ENCODE measurements at regions not wholly inside any gene's neighbourhood (a gene's known extent, or its start where the extent isn't known, plus 50 kb on each side); places are given as distances from the start of the nearest gene placed in this dataset.
A peak's percentile ranks its signal among the peaks of the same experiment; 100 is the strongest.

GRCh38 chr2:79250656-79251055 lies 91.1 kb upstream of the REG3A start:
- DNase-seq (ENCODE audit: unreplicated experiment) = no peak
- POLR2A ChIA-PET = no interaction called here
- CTCF ChIA-PET = no interaction called here
- no peaks in the 10 kb centered on the region for H3K27me3 Mint-ChIP-seq (ENCODE audit: insufficient read depth, unreplicated experiment)
- intact Hi-C loops (cut with micrococcal nuclease) = no loop called here
- no peak overlapping the region for H3K4me3 Mint-ChIP-seq (ENCODE audit: unreplicated experiment)
- H3K27ac Mint-ChIP-seq (ENCODE audit: low read depth, unreplicated experiment) = no peak overlapping the region
- no peaks in the 10 kb centered on the region for H3K36me3 Mint-ChIP-seq (ENCODE audit: insufficient read depth, unreplicated experiment)
- peaks cover 18% of the 10 kb centered on the region for H3K9me3 Mint-ChIP-seq (ENCODE audit: unreplicated experiment)
- TF ChIP-seq, protein P1, sequence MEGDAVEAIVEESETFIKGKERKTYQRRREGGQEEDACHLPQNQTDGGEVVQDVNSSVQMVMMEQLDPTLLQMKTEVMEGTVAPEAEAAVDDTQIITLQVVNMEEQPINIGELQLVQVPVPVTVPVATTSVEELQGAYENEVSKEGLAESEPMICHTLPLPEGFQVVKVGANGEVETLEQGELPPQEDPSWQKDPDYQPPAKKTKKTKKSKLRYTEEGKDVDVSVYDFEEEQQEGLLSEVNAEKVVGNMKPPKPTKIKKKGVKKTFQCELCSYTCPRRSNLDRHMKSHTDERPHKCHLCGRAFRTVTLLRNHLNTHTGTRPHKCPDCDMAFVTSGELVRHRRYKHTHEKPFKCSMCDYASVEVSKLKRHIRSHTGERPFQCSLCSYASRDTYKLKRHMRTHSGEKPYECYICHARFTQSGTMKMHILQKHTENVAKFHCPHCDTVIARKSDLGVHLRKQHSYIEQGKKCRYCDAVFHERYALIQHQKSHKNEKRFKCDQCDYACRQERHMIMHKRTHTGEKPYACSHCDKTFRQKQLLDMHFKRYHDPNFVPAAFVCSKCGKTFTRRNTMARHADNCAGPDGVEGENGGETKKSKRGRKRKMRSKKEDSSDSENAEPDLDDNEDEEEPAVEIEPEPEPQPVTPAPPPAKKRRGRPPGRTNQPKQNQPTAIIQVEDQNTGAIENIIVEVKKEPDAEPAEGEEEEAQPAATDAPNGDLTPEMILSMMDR (IDR thresholded peaks at IDR 0.05; ENCODE audit: unreplicated experiment) = no peak
- no TSS peak for BruUV-seq (replicated peaks)
- no peaks in the 10 kb centered on the region for H3K4me1 Mint-ChIP-seq (ENCODE audit: insufficient read depth, unreplicated experiment)

DNA sequence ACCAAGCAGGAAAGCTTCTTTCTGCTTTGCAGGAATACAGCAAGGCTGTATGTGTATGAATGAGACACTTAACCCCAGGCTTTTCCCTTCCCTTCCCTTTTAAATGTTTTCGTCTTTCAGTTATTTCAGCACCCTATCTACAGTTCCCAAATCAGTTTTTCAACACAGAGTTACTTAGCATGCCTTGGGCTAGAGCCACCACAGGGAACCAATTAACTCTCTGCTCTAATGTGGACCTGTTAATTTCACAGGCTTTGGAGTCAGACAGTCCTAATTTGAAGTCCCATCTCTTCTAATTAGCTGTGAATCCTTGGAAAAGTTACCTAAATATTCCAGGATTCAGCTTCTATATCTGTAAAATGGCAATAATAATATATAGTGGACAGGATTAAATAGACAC lies 89.2 kb upstream of the REG3A start:
- CTCF ChIA-PET = interaction anchor here (1.2 to 1.3 kb wide), 2 partner anchors 14 to 29 kb away, joined by 3 to 4 read pairs; no protein-coding TSS in a partner anchor
- no peak overlapping the region for H3K27ac Mint-ChIP-seq (ENCODE audit: low read depth, unreplicated experiment)
- peaks cover 9% of the 10 kb centered on the region for H3K27me3 Mint-ChIP-seq (ENCODE audit: insufficient read depth, unreplicated experiment)
- intact Hi-C loops (cut with micrococcal nuclease) = no loop called here
- H3K9me3 Mint-ChIP-seq (ENCODE audit: unreplicated experiment) = peaks cover 18% of the 10 kb centered on the region
- H3K4me1 Mint-ChIP-seq (ENCODE audit: insufficient read depth, unreplicated experiment) = no peaks in the 10 kb centered on the region
- no peak for DNase-seq (ENCODE audit: unreplicated experiment)
- POLR2A ChIA-PET = no interaction called here
- H3K36me3 Mint-ChIP-seq (ENCODE audit: insufficient read depth, unreplicated experiment) = no peaks in the 10 kb centered on the region
- TF ChIP-seq, protein P1 (IDR thresholded peaks at IDR 0.05; ENCODE audit: unreplicated experiment) = no peak
- no TSS peak for BruUV-seq (replicated peaks)
- H3K4me3 Mint-ChIP-seq (ENCODE audit: unreplicated experiment) = no peak overlapping the region

DNA sequence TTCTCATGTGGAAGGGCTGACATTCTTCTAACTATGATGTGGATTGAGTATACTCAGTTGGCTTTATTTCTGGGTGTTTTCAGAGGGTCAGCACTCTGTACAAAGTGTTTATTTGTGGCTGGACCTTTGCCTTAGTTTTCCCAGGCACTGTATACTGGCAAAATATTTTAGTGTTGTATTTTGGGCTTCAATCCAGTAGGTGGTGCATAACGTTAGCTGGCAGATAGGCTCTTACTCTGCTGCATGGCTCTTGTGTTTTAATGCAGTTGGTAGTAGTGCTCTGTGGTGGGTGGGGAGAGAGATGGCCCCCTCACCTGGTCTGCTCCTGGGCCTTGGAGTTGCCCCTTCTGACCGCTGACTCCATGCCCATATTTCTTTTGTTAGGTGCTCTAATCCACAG lies 75.6 kb upstream of the REG3A start:
- BruUV-seq (replicated peaks) = no TSS peak
- intact Hi-C loops (cut with micrococcal nuclease) = loop anchor here (5.0 kb wide), 1 partner anchor 627 kb away; no protein-coding TSS in a partner anchor
- no peak for DNase-seq (ENCODE audit: unreplicated experiment)
- CTCF ChIA-PET = interaction anchor here (0.7 to 2.2 kb wide), 22 partner anchors 8 to 654 kb away, joined by 3 to 28 read pairs (median 4); no protein-coding TSS in a partner anchor
- POLR2A ChIA-PET = no interaction called here
- Mint-ChIP-seq H3K4me1 (ENCODE audit: insufficient read depth, unreplicated experiment) (no peaks in the 10 kb centered on the region), H3K36me3 (ENCODE audit: insufficient read depth, unreplicated experiment) (no peaks in the 10 kb centered on the region), H3K9me3 (ENCODE audit: unreplicated experiment) (no peaks in the 10 kb centered on the region), H3K27ac (ENCODE audit: low read depth, unreplicated experiment) (no peak overlapping the region), H3K4me3 (ENCODE audit: unreplicated experiment) (no peak overlapping the region), H3K27me3 (ENCODE audit: insufficient read depth, unreplicated experiment) (peaks cover 12% of the 10 kb centered on the region)
- TF ChIP-seq, protein P1 (IDR thresholded peaks at IDR 0.05; ENCODE audit: unreplicated experiment) = peak; percentile 29

DNA sequence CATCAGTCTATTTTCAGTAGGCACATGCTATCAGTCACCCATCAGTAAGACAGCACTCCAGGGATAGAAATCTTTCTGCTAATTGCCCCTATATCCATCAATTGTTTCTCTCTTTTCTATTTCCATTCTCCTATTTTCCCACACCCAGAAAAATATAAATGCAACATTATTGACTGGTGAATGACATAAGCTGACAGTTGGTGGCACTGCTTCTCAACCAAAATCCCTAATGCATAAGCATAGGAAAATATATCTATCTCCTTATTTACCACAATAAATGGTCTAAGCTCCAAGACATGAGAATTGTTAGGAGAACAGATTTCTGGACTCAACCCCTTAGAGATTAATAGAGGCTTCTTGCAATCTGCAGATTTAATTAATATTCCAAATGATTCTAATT lies 64.0 kb upstream of the REG3A start:
- POLR2A ChIA-PET = interaction anchor here (0.7 kb wide), 1 partner anchor 640 kb away, joined by 3 read pairs; no protein-coding TSS in a partner anchor

More for the DNA sequence above, 64.0 kb upstream of the REG3A start:
- CTCF ChIA-PET = interaction anchor here (0.5 to 3.4 kb wide), 8 partner anchors 170 to 637 kb away, joined by 3 to 22 read pairs (median 4); no protein-coding TSS in a partner anchor
- intact Hi-C loops (cut with micrococcal nuclease) = loop anchor here (1.0 kb wide), 1 partner anchor 632 kb away; no protein-coding TSS in a partner anchor
- H3K9me3 Mint-ChIP-seq (ENCODE audit: unreplicated experiment) = no peaks in the 10 kb centered on the region
- no peak for DNase-seq (ENCODE audit: unreplicated experiment)
- H3K27me3 Mint-ChIP-seq (ENCODE audit: insufficient read depth, unreplicated experiment) = peaks cover 15% of the 10 kb centered on the region
- TF ChIP-seq, protein P1 (IDR thresholded peaks at IDR 0.05; ENCODE audit: unreplicated experiment) = no peak
- H3K36me3 Mint-ChIP-seq (ENCODE audit: insufficient read depth, unreplicated experiment) = no peaks in the 10 kb centered on the region
- no peak overlapping the region for H3K27ac Mint-ChIP-seq (ENCODE audit: low read depth, unreplicated experiment)
- H3K4me3 Mint-ChIP-seq (ENCODE audit: unreplicated experiment) = no peak overlapping the region
- no peaks in the 10 kb centered on the region for H3K4me1 Mint-ChIP-seq (ENCODE audit: insufficient read depth, unreplicated experiment)
- no TSS peak for BruUV-seq (replicated peaks)
